ENCODE measurements at regions not wholly inside any gene's neighbourhood (a gene's known extent, or its start where the extent isn't known, plus 50 kb on each side); places are given as distances from the start of the nearest gene placed in this dataset.

- no peaks in the 10 kb centered on the region for H3K9me3 ChIP-seq (ENCODE audit: insufficient read depth, low read length, severe bottlenecking)
- H3K9ac ChIP-seq (ENCODE audit: low read depth, low read length) = no peak overlapping the region
- H3K79me2 ChIP-seq (ENCODE audit: insufficient read depth, low read length) = no peaks in the 10 kb centered on the region
- no peaks in the 10 kb centered on the region for H4K20me1 ChIP-seq (ENCODE audit: insufficient read depth, low read length)
- no peaks in the 10 kb centered on the region for H3K36me3 ChIP-seq (ENCODE audit: insufficient read depth, low read length)
- H3K4me3 ChIP-seq (ENCODE audit: low read depth in 1 of 2, low read length in 2 of 2) = no peak overlapping the region
- no peak overlapping the region for H3K27ac ChIP-seq (ENCODE audit: low read length)
- TF ChIP-seq CTCF (IDR thresholded peaks at IDR 0.05; ENCODE audit: borderline replicate concordance, extremely low read depth, low read length, poor library complexity, severe bottlenecking) (no peak), EZH2 (IDR thresholded peaks at IDR 0.05; ENCODE audit: borderline replicate concordance, low read depth, low read length, severe bottlenecking) (no peak)
- no peak overlapping the region for H2AFZ ChIP-seq (ENCODE audit: low read depth, low read length)
- H3K4me1 ChIP-seq (ENCODE audit: insufficient read depth, low read length) = no peaks in the 10 kb centered on the region
- DNase-seq (no peak), ATAC-seq (ENCODE audit: insufficient read depth, low read depth) (no peak)
- no peak overlapping the region for H3K4me2 ChIP-seq (ENCODE audit: insufficient read depth, low read length)
- H3K27me3 ChIP-seq (ENCODE audit: insufficient read depth, low read length, poor library complexity) = no peaks in the 10 kb centered on the region
Measured at GRCh38 chr9:91126761-91127445, 234.8 kb downstream of the AUH start.

GRCh38 chr9:91127653-91128052, 234.1 kb downstream of the AUH start:
- no peak for TF ChIP-seq EZH2 (IDR thresholded peaks at IDR 0.05; ENCODE audit: borderline replicate concordance, low read depth, low read length, severe bottlenecking)
- TF ChIP-seq CTCF (IDR thresholded peaks at IDR 0.05; ENCODE audit: borderline replicate concordance, extremely low read depth, low read length, poor library complexity, severe bottlenecking) = no peak
- no peaks in the 10 kb centered on the region for H3K79me2 ChIP-seq (ENCODE audit: insufficient read depth, low read length)
- no peaks in the 10 kb centered on the region for H4K20me1 ChIP-seq (ENCODE audit: insufficient read depth, low read length)
- H3K27ac ChIP-seq (ENCODE audit: low read length) = no peak overlapping the region
- no peak overlapping the region for H2AFZ ChIP-seq (ENCODE audit: low read depth, low read length)
- no peak overlapping the region for H3K4me2 ChIP-seq (ENCODE audit: insufficient read depth, low read length)
- H3K27me3 ChIP-seq (ENCODE audit: insufficient read depth, low read length, poor library complexity) = no peaks in the 10 kb centered on the region
- H3K4me1 ChIP-seq (ENCODE audit: insufficient read depth, low read length) = no peaks in the 10 kb centered on the region
- no peak overlapping the region for H3K4me3 ChIP-seq (ENCODE audit: low read depth in 1 of 2, low read length in 2 of 2)
- DNase-seq (no peak), ATAC-seq (ENCODE audit: insufficient read depth, low read depth) (no peak)
- H3K9ac ChIP-seq (ENCODE audit: low read depth, low read length) = no peak overlapping the region
- H3K36me3 ChIP-seq (ENCODE audit: insufficient read depth, low read length) = no peaks in the 10 kb centered on the region
- no peaks in the 10 kb centered on the region for H3K9me3 ChIP-seq (ENCODE audit: insufficient read depth, low read length, severe bottlenecking)

GRCh38 chr9:91130796-91131318, 230.9 kb downstream of the AUH start:
- H3K4me3 ChIP-seq (ENCODE audit: low read depth in 1 of 2, low read length in 2 of 2) = no peak overlapping the region
- H3K36me3 ChIP-seq (ENCODE audit: insufficient read depth, low read length) = no peaks in the 10 kb centered on the region
- H3K27me3 ChIP-seq (ENCODE audit: insufficient read depth, low read length, poor library complexity) = no peaks in the 10 kb centered on the region
- ATAC-seq (ENCODE audit: insufficient read depth, low read depth) = no peak
- DNase-seq = no peak
- no peak overlapping the region for H3K4me2 ChIP-seq (ENCODE audit: insufficient read depth, low read length)
- H3K9me3 ChIP-seq (ENCODE audit: insufficient read depth, low read length, severe bottlenecking) = no peaks in the 10 kb centered on the region
- no peak for TF ChIP-seq CTCF (IDR thresholded peaks at IDR 0.05; ENCODE audit: borderline replicate concordance, extremely low read depth, low read length, poor library complexity, severe bottlenecking)
- TF ChIP-seq EZH2 (IDR thresholded peaks at IDR 0.05; ENCODE audit: borderline replicate concordance, low read depth, low read length, severe bottlenecking) = no peak
- H4K20me1 ChIP-seq (ENCODE audit: insufficient read depth, low read length) = no peaks in the 10 kb centered on the region
- H3K79me2 ChIP-seq (ENCODE audit: insufficient read depth, low read length) = no peaks in the 10 kb centered on the region
- no peak overlapping the region for H3K27ac ChIP-seq (ENCODE audit: low read length)
- no peaks in the 10 kb centered on the region for H3K4me1 ChIP-seq (ENCODE audit: insufficient read depth, low read length)
- no peak overlapping the region for H2AFZ ChIP-seq (ENCODE audit: low read depth, low read length)
- H3K9ac ChIP-seq (ENCODE audit: low read depth, low read length) = no peak overlapping the region

Measured in DND-41 (cell line).